OCI-LY7 (cell line): ENCODE measurements at regions not wholly inside any gene's neighbourhood (a gene's known extent, or its start where the extent isn't known, plus 50 kb on each side); places are given as distances from the start of the nearest gene placed in this dataset.

Experiments used
- BruUV-seq: library from RNA; stranded (reverse); fragments of 400-500 nt; replicated peaks from 2 replicates; lab custom pipeline; 2021; lab: Mats Ljungman, UMichigan
- CTCF ChIA-PET: fragments of 300-600 bp; sonication (Branson Sonifier 250); formaldehyde crosslinking; loops from one replicate; lab custom pipeline; 2022; ENCODE audit warnings: antibody characterized with exemption; ENCODE audit not compliant: unreplicated experiment; lab: Charles Lee
- POLR2A ChIA-PET: fragments of 300-600 bp; sonication (Branson Sonifier 250); formaldehyde crosslinking; loops from one replicate; lab custom pipeline; 2022; ENCODE audit warnings: antibody characterized with exemption; lab: Charles Lee
- DNase-seq: peaks from one replicate; pipeline ENCODE4 v3.0.0-alpha.2; 2015; ENCODE audit warnings: low spot score
- H2AFZ ChIP-seq: fragments of 200-600 bp; sonication (generic), shearing (Covaris generic); 2 replicates; pipeline ENCODE4 v1.6.1; 2014; ENCODE audit warnings: mild to moderate bottlenecking, antibody characterized with exemption, low read length, moderate library complexity
- H3K27ac ChIP-seq: fragments of 200-600 bp; sonication (generic); 2 replicates; pipeline ENCODE4 v1.5.1; 2014; ENCODE audit warnings: mixed run types, low read depth, mild to moderate bottlenecking, moderate library complexity, low read length, inconsistent platforms; ENCODE audit not compliant: poor library complexity, severe bottlenecking
- H3K36me3 ChIP-seq: fragments of 200-600 bp; sonication (generic); 2 replicates; pipeline ENCODE4 v1.6.1; 2014; ENCODE audit warnings: mild to moderate bottlenecking, antibody characterized with exemption, low read length, moderate library complexity, mixed read lengths; ENCODE audit not compliant: insufficient read depth
- H3K4me1 ChIP-seq: fragments of 200-600 bp; sonication (generic); 2 replicates; pipeline ENCODE4 v1.5.1; 2014; ENCODE audit warnings: mild to moderate bottlenecking, low read length; ENCODE audit not compliant: insufficient read depth, poor library complexity, severe bottlenecking
- H3K4me2 ChIP-seq: fragments of 200-600 bp; sonication (generic); 2 replicates; pipeline ENCODE4 v1.6.1; 2014; ENCODE audit warnings: mild to moderate bottlenecking, low read length
- H3K4me3 ChIP-seq: fragments of 200-600 bp; sonication (generic); 2 replicates; pipeline ENCODE4 v1.5.1; 2014; ENCODE audit warnings: mild to moderate bottlenecking, low read depth, low read length; ENCODE audit not compliant: poor library complexity, severe bottlenecking
- H3K79me2 ChIP-seq: fragments of 200-600 bp; sonication (generic); 2 replicates; pipeline ENCODE4 v1.6.1; 2016; ENCODE audit warnings: low read depth, mild to moderate bottlenecking, low read length, moderate library complexity, mixed read lengths; ENCODE audit not compliant: insufficient read depth
- H3K9me2 ChIP-seq: fragments of 200-600 bp; sonication (generic); 2 replicates; pipeline ENCODE4 v1.6.1; 2016; ENCODE audit warnings: mild to moderate bottlenecking, low read length, mixed read lengths; ENCODE audit not compliant: insufficient read depth
- H3K9me3 ChIP-seq: fragments of 200-600 bp; sonication (generic); 2 replicates; pipeline ENCODE4 v1.6.1; 2014; ENCODE audit warnings: mild to moderate bottlenecking, mixed run types, low read length, mixed read lengths
- H4K20me1 ChIP-seq: fragments of 200-600 bp; sonication (generic); 2 replicates; pipeline ENCODE4 v1.6.1; 2014; ENCODE audit warnings: mild to moderate bottlenecking, antibody characterized with exemption, low read length, moderate library complexity, mixed read lengths; ENCODE audit not compliant: insufficient read depth
- CTCF ChIP-seq: fragments of 200-600 bp; sonication (generic); conservative IDR thresholded peaks from 2 replicates; pipeline ENCODE4 v1.5.1; 2014; ENCODE audit warnings: mild to moderate bottlenecking, antibody characterized with exemption, low read length, moderate library complexity, mixed read lengths
- EZH2phosphoT487 ChIP-seq: fragments of 200-600 bp; sonication (generic); IDR thresholded peaks from 2 replicates; pipeline ENCODE4 v1.6.1; 2018; ENCODE audit warnings: low read depth, borderline replicate concordance, mild to moderate bottlenecking, mixed run types, antibody characterized with exemption, low read length, moderate library complexity, mixed read lengths
- intact Hi-C: fragments of 100-400 bp; cut with micrococcal nuclease; formaldehyde crosslinking; loops from one replicate; pipeline ENCODE4 v1.10.0; 2022; ENCODE audit not compliant: unreplicated experiment

- POLR2A ChIA-PET = no interaction called here
- no peaks in the 10 kb centered on the region for H3K4me1 ChIP-seq
- no peaks in the 10 kb centered on the region for H3K79me2 ChIP-seq
- no peaks in the 10 kb centered on the region for H3K36me3 ChIP-seq
- no peaks in the 10 kb centered on the region for H3K9me3 ChIP-seq
- BruUV-seq = no TSS peak
- H3K9me2 ChIP-seq = no peaks in the 10 kb centered on the region
- H3K4me3 ChIP-seq = no peak overlapping the region
- no peak overlapping the region for H3K27ac ChIP-seq
- H2AFZ ChIP-seq = no peak overlapping the region
- CTCF ChIA-PET = no interaction called here
- no peak overlapping the region for H3K4me2 ChIP-seq
- no peak for DNase-seq
- intact Hi-C loops = no loop called here
- no peaks in the 10 kb centered on the region for H4K20me1 ChIP-seq
- TF ChIP-seq CTCF = no peak
- TF ChIP-seq EZH2phosphoT487 = no peak
Measured at GRCh38 chr1:67493148-67493547, 62.9 kb upstream of the SERBP1 start.

- H3K4me3 ChIP-seq = no peak overlapping the region
- H3K4me1 ChIP-seq = no peaks in the 10 kb centered on the region
- POLR2A ChIA-PET = interaction anchor here (1.0 kb wide), 1 partner anchor 68 kb away, joined by 3 read pairs; no protein-coding TSS in a partner anchor
- TF ChIP-seq CTCF = no peak
- no TSS peak for BruUV-seq
- no peaks in the 10 kb centered on the region for H3K9me3 ChIP-seq
- no peaks in the 10 kb centered on the region for H3K36me3 ChIP-seq
- no peak for DNase-seq
- no peak overlapping the region for H3K4me2 ChIP-seq
- H3K9me2 ChIP-seq = no peaks in the 10 kb centered on the region
- no peak overlapping the region for H2AFZ ChIP-seq
- no peaks in the 10 kb centered on the region for H4K20me1 ChIP-seq
- intact Hi-C loops = no loop called here
- no peaks in the 10 kb centered on the region for H3K79me2 ChIP-seq
- CTCF ChIA-PET = no interaction called here
- H3K27ac ChIP-seq = no peak overlapping the region
Measured at GRCh38 chr1:67495327-67495726, 65.1 kb upstream of the SERBP1 start.

- no peak overlapping the region for H2AFZ ChIP-seq
- no peaks in the 10 kb centered on the region for H3K36me3 ChIP-seq
- BruUV-seq = no TSS peak
- H3K79me2 ChIP-seq = no peaks in the 10 kb centered on the region
- TF ChIP-seq CTCF (no peak), EZH2phosphoT487 (no peak)
- H3K4me2 ChIP-seq = no peak overlapping the region
- no peak overlapping the region for H3K4me3 ChIP-seq
- DNase-seq = no peak
- POLR2A ChIA-PET = interaction anchor here (0.5 to 1.4 kb wide), 3 partner anchors 10 to 69 kb away, joined by 3 to 6 read pairs (median 4); no protein-coding TSS in a partner anchor
- H3K9me3 ChIP-seq = no peaks in the 10 kb centered on the region
- intact Hi-C loops = no loop called here
- H4K20me1 ChIP-seq = no peaks in the 10 kb centered on the region
- H3K9me2 ChIP-seq = no peaks in the 10 kb centered on the region
- no peaks in the 10 kb centered on the region for H3K4me1 ChIP-seq
- no peak overlapping the region for H3K27ac ChIP-seq
- CTCF ChIA-PET = no interaction called here
Measured at GRCh38 chr1:67496329-67496728, 66.1 kb upstream of the SERBP1 start.
